Jurkat, Clone E6-1 (cell line): ENCODE measurements at regions not wholly inside any gene's neighbourhood (a gene's known extent, or its start where the extent isn't known, plus 50 kb on each side); places are given as distances from the start of the nearest gene placed in this dataset.

Experiments
- DNase-seq: peaks from one replicate; pipeline ENCODE4 v3.0.0-alpha.2; 2011; ENCODE audit warnings: low read depth, low spot score
- H3K4me3 ChIP-seq: 2 replicates; pipeline ENCODE4 v1.5.1; 2011; ENCODE audit warnings: mild to moderate bottlenecking, low read length, control low read depth, moderate library complexity

- DNase-seq = no peak
- no peak overlapping the region for H3K4me3 ChIP-seq
Observed at GRCh38 chrX:100120956-100121355, 289.1 kb downstream of the PCDH19 start.

- no peak for DNase-seq
- no peak overlapping the region for H3K4me3 ChIP-seq
Observed at GRCh38 chrX:100098660-100099375, 311.3 kb downstream of the PCDH19 start.

GRCh38 chrX:100090931-100091330, 319.1 kb downstream of the PCDH19 start:
- H3K4me3 ChIP-seq = no peak overlapping the region
- no peak for DNase-seq

- H3K4me3 ChIP-seq = no peak overlapping the region
- no peak for DNase-seq
Observed at GRCh38 chrX:100089724-100090123, 320.3 kb downstream of the PCDH19 start.

- no peak overlapping the region for H3K4me3 ChIP-seq
- no peak for DNase-seq
Observed at GRCh38 chrX:100085846-100086245, 324.2 kb downstream of the PCDH19 start.

- DNase-seq = peak; percentile 60
- H3K4me3 ChIP-seq = no peak overlapping the region
Observed at GRCh38 chrX:100083211-100083610, 326.9 kb downstream of the PCDH19 start.

GRCh38 chrX:100081503-100081902, 328.6 kb downstream of the PCDH19 start:
- DNase-seq = no peak

GRCh38 chrX:100076031-100076430, 334.0 kb downstream of the PCDH19 start:
- H3K4me3 ChIP-seq = no peak overlapping the region
- DNase-seq = no peak

More at GRCh38 chrX:100081503-100081902, 328.6 kb downstream of the PCDH19 start:
- no peak overlapping the region for H3K4me3 ChIP-seq

- H3K4me3 ChIP-seq = no peak overlapping the region
- no peak for DNase-seq
Observed at GRCh38 chrX:100072336-100072735, 337.7 kb downstream of the PCDH19 start.

GRCh38 chrX:100070334-100070849, 339.7 kb downstream of the PCDH19 start:
- H3K4me3 ChIP-seq = no peak overlapping the region
- DNase-seq = no peak

GRCh38 chrX:100048156-100048555, 361.9 kb downstream of the PCDH19 start:
- DNase-seq = no peak
- no peak overlapping the region for H3K4me3 ChIP-seq
